GM12872 (cell line): ENCODE measurements at regions not wholly inside any gene's neighbourhood (a gene's known extent, or its start where the extent isn't known, plus 50 kb on each side); places are given as distances from the start of the nearest gene placed in this dataset.

Source experiments
- CTCF ChIP-seq: IDR thresholded peaks from 3 replicates; pipeline ENCODE4 v1.5.1; 2011; ENCODE audit warnings: low read depth, mild to moderate bottlenecking, low read length, moderate library complexity; ENCODE audit not compliant: insufficient read depth

DNA sequence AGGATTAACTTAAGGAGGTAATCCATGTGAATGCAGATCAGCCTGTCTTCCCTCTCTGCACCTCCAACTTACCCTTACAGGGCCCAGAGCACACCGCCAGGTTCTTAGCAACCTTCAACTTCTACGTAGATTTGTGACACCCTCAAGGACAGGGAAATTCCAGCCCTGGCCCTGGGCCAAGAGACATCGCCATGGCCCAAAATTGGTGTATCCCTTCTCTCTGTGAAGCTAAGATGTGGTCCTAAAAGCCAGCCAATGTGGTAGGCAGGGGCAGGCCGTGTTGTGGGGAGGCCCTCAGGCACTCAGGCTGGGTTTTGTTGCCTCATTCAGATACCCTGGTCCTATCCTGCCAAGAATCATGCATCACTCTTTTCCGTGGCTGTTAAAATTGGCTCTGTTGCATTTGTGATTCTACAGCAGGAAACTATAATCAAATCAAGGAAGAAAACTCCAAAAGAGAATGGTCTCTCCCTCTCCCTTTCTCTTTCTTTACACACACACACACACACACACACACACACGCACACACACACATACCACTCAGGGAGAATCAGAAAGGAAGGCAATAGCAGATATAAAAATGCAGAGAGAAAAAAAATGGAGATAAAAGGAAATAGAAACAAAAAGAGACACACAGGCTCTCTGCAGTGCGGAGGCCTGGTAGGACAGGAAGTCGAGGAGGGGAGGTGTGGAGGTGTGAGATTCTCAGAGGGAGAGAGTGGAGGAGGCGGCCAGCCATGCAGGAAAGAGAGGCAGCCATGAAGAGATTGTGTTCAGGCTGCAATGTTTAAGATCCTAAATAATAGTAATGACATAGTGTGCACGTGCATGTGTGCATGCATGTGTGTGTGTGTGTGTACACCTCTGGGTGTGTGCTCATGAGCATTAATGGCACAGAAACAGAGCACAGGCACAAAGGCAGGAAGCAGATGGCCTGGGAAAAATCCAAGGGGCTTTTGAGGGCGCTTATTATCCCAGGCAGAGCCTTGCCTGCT lies 201.8 kb upstream of the LRFN2 start:
- no peak for TF ChIP-seq CTCF

DNA sequence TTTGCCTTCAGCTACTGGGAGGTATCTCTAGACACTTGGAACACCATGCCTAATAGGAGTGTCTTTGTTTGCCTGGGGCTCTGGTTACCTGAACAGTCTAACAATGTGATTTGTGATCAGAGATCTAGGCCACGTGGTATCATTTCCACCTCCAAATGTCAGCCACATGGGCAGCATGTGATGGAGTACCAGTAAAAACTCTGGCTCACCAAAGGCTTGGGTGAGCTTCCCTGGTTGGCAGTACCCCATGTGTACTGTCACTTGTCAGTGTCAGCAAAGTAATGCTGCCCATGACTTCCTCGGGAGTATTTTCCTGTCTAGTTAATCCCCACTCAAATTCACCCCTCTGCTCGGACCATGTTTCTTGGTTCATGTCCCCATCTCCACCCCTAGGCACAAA lies 195.2 kb upstream of the LRFN2 start:
- TF ChIP-seq CTCF, result no peak

- TF ChIP-seq CTCF, result no peak
Observed at GRCh38 chr6:40780637-40781036, 193.5 kb upstream of the LRFN2 start.

DNA sequence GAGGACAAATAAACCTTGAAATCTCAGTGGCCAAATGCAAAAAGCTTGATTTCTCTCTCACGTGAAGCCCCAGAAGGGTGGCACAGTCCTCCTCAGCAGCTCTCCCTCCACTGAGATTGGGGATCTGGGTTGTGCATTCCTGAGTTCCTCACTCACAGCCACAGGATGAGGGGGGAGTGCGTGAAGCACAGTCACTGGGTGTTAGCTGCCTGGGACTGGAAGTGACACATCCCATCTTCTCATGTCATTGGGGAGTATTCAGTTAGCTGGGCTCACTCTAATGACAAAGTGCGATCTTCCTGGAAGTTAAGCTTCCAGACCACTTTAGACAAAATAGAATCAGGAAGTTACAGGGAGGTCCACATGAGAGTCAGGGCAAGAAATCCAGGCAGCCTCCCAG lies 192.2 kb upstream of the LRFN2 start:
- no peak for TF ChIP-seq CTCF

DNA sequence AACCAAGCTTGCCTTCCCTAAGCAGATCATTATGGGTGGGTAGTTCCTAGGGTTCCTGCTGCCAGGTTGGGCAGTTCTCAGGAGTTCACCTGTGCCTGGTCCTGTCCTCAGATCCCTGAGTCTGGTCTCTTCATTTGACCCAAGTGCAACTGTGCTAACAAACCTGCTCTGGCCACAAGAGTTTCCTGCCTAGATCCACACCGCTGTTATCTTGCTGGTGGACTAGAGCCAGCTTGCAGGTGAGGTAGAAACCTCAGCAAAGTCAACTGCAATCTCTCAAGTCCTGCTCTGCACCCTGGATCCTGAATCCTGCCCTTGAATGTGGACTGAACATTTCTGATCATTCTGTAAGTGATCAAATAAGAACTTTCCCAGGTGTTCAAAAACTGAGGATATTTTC lies 191.8 kb upstream of the LRFN2 start:
- TF ChIP-seq CTCF, result no peak

- TF ChIP-seq CTCF, result no peak
Observed at GRCh38 chr6:40778196-40778595, 191.0 kb upstream of the LRFN2 start.

- peak; percentile 39; the same call in 1 of the 3 replicates for TF ChIP-seq CTCF
Observed at GRCh38 chr6:40774932-40775331, 187.8 kb upstream of the LRFN2 start.
